A673 (cell line): ENCODE measurements at regions not wholly inside any gene's neighbourhood (a gene's known extent, or its start where the extent isn't known, plus 50 kb on each side); places are given as distances from the start of the nearest gene placed in this dataset.

Experiments
- EZH2 ChIP-seq: fragments of 200-600 bp; sonication (generic); IDR thresholded peaks from 2 replicates; pipeline ENCODE4 v1.6.1; 2017; ENCODE audit warnings: borderline replicate concordance, low read depth, mild to moderate bottlenecking, mixed read lengths, antibody characterized with exemption, low read length; ENCODE audit not compliant: poor library complexity, severe bottlenecking
- TF ChIP-seq, protein P1 (sequence below): fragments of 300-800, 200-600 bp; sonication (generic); conservative IDR thresholded peaks from 2 replicates; pipeline ENCODE4 v1.5.1; 2017; ENCODE audit warnings: low read depth, mild to moderate bottlenecking, antibody characterized with exemption, low read length, moderate library complexity, mixed read lengths

DNA sequence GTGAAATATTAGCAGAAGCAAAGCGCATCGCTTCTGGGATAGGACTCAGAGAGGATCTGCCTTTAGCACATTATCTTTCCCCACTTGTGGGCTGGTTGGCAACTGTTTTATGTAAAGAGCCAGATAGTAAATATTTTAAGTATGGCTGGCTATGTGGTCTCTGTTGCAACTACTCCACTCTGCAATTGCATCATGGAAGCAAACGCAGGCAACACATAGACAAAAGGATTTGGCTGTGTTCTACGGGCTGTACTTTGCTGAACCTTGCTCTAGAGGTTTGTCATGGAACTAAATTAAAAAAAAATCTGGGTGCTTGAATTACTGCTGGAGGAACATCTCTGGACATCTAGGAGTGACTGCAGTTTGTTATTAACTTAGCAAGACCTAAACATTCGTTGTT, 307.8 kb upstream of the TPK1 start:
- TF ChIP-seq, protein P1, sequence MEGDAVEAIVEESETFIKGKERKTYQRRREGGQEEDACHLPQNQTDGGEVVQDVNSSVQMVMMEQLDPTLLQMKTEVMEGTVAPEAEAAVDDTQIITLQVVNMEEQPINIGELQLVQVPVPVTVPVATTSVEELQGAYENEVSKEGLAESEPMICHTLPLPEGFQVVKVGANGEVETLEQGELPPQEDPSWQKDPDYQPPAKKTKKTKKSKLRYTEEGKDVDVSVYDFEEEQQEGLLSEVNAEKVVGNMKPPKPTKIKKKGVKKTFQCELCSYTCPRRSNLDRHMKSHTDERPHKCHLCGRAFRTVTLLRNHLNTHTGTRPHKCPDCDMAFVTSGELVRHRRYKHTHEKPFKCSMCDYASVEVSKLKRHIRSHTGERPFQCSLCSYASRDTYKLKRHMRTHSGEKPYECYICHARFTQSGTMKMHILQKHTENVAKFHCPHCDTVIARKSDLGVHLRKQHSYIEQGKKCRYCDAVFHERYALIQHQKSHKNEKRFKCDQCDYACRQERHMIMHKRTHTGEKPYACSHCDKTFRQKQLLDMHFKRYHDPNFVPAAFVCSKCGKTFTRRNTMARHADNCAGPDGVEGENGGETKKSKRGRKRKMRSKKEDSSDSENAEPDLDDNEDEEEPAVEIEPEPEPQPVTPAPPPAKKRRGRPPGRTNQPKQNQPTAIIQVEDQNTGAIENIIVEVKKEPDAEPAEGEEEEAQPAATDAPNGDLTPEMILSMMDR, result no peak
- TF ChIP-seq EZH2, result no peak
